HG02610 (cell line): ENCODE measurements at regions not wholly inside any gene's neighbourhood (a gene's known extent, or its start where the extent isn't known, plus 50 kb on each side); places are given as distances from the start of the nearest gene placed in this dataset.
"Not testable (repeated sequence)": the region's sequence is repeated elsewhere in the genome, so short reads cannot be mapped to it uniquely, and the experiment has no call there.

Experiments used
- ATAC-seq: cut with Tn5 transposase; IDR thresholded peaks from one replicate; pipeline ENCODE4 v1.9.1; 2021; ENCODE audit warnings: mild to moderate bottlenecking, moderate library complexity; ENCODE audit not compliant: unreplicated experiment

- ATAC-seq: not testable (repeated sequence)
Measured at GRCh38 chr6:67686225-67686624, 948.9 kb upstream of the ADGRB3 start.

DNA sequence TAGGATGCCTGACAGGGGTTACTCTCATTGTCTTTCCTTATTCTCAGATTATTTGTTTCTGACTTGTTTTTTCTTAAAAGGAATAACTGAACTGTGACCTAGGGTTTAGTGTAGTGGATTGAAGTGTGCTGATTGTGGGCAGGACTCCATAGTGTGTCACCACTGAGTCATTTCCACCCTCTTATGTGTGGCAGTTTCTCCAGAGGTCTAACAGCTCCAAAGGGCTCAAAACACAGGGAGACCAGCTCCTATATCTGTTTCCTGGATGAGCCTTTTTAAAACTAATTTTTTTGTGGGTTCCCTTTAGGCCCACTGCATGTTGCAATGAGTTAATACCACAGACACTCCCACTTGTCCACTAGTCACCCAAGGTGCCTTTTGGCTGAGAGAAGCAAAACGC, 951.1 kb upstream of the ADGRB3 start:
- no peak for ATAC-seq

- no peak for ATAC-seq
Measured at GRCh38 chr6:67680297-67680932, 954.7 kb upstream of the ADGRB3 start.

DNA sequence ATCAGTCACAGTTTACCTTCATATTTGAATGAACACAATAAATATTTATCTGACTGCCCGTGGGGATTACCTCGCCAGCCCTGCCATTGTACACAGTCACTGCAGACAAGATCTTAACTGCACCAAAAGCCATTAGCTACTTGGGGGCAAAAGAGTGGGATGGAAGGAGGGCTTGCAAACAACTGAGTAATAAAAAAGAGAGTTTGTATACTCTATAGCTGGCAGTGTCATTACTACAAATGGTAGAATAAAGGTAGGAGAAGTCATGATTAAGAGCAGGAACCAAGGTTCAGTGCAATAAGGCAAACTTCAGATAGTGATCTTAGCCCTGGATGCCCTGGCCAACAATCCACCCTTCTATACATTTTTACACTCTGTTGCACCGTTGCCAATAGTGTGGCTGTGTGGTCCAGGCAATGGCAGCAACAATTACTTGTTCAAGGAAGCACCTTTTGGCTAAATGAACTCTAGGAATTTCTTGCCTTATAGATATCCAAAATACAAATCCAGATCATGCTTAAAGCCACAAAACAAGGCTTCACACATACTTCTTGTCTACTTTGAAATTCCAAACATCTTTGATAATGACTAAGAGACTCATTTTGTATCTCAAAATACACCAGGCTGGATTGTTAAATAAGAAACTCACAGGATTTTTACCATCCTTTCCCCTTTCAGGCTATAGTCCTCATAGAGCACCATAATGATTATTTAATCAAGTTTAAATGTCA, 955.4 kb upstream of the ADGRB3 start:
- no peak for ATAC-seq

DNA sequence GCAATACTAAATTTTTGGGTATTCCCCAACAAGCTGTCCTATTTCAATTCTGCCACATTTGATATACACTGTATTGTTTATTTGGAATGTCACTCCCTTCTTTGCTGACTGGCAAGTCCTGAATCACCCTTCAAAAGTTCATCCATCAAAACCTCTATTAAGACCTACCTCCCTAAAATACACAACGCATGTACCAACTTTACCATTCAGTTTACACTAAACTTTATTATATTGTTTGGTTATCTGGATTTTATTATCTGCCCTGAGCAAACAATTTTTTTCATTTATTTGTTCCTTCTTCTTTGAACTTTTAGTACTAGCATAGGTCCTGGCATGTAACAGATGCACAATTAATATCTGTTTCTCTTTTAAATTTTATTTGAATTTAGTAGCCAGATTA, 958.2 kb upstream of the ADGRB3 start:
- no peak for ATAC-seq

DNA sequence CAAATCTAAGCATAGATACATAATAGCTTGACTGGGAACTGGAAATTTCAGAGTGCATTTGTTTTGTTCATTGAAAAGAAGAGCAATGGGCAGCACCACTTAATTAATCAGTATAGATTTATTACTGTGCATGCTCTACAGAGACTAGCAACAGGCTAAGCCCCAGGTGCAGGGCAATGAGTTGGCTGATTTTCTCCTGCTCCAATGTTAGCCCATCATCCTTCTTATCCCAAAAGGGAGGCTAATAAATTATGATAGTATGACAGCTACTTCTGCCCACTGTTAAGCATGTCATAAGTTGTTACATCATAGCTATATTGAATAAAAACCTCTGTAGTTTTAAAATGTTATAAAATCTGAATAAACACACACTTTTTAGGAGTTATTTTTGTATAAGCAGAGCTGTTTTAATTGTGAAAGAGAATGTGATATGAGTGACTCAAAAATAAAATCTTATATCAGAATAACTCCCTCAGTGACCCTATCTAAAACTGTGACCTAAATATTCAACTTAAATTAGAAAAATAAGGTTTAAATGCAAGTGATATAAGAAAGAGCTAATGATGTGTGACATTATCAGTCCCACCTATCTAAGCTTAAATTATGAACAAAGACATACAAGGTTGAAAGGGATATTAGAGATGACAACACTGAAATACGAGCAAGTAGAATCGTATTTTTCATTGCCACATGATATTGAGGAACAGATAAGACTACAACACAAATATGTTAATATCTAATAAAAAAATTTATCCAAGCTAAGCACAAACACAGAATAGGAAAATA, 967.3 kb upstream of the ADGRB3 start:
- no peak for ATAC-seq

GRCh38 chr6:67666177-67666964, 968.7 kb upstream of the ADGRB3 start:
- no peak for ATAC-seq

GRCh38 chr6:67664942-67665341, 970.1 kb upstream of the ADGRB3 start:
- ATAC-seq: no peak

DNA sequence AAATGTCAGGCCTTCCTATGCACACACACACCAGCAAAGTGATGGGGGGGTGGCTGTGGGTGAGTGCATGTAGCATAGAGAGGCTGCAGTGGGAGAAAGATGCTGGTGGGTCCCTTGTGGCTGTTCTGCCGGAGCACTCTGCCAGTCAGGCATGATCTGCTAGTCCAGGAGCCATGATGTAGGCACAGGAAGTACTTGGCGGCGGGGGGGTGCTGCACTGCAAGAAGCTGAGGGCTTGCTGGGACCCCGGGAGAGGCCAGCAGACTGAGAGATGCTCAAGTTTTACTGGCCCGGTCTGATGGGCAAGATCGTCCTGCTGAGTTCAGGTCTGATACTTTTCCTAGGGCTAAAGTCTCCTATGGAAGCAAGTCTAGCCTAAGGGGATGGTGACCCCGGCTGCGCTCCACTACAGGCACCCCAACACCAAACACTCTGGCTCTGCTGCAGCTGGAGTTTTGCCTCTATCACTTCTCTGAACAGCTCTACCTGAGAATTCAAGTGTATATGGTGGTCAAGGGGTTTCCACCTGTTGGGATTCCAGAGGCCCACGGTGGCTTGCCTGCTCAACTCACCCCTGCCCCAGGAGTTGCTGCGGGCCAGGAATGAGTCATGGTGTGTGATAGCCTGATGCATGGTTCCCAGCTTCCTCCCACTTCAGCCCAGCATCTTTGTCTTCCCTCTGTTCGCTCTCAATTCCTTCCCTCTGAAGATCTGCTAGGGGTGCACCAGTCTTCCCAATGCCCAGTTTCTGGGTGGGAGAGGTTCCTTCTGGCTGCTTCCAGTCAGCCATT, 971.8 kb upstream of the ADGRB3 start:
- ATAC-seq: no peak

DNA sequence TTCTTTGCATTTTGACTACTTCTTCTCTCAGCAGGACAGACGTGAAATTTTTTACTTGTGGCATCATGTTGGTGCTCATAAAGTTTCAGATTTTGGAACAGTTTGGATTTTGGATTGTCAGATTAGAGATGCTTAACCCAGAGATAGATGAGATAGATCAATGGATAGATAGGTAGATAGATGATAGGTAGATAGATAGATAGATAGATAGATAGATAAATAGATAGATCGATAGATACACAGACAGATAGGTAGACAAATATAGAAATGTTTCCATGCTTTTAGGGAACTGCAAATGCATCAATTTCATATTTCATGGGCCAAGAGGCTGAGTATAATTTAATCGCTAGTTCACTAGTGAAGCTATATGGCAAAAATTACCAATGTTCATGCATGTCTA, 981.5 kb upstream of the ADGRB3 start:
- ATAC-seq: no peak

DNA sequence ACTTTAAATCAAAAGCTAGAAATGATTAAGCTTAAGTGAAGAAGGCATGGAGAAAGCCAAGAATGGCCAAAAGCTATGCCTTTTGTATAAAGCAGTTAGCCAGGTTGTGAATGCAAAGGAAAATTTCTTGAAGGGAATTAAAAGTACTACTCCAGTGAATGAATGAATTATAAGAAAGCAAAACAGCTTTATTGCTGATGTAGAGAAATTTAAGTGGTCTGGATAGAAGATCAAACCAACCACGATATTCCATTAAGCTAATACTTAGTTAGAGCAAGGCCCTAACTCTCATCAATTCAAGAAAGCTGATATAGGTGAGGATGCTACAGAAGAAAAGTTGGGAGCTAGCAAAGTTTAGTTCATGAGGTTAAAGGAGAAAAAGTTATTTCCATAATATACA, 988.5 kb upstream of the ADGRB3 start:
- no peak for ATAC-seq

GRCh38 chr6:67643281-67643680, 991.8 kb upstream of the ADGRB3 start:
- ATAC-seq: no peak

DNA sequence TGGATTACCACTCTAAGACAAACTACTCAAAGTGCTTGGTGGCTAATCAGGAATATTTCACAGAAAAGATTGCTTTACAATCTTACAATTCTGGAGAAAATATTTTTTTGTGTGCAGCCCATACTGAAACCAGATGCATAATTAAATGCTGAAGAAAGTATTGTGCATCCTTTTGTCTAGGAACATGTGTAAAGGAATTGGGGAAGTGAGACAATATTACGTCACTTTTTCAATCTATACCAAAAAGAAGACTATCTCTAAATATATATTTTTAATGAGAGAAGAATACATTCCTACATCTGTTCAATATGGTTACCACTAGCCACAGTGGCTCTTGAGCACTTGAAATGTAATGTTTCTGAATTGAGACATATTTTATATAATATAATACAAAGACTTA, 992.5 kb upstream of the ADGRB3 start:
- no peak for ATAC-seq

- no peak for ATAC-seq
Measured at GRCh38 chr6:67640484-67640883, 994.6 kb upstream of the ADGRB3 start.

DNA sequence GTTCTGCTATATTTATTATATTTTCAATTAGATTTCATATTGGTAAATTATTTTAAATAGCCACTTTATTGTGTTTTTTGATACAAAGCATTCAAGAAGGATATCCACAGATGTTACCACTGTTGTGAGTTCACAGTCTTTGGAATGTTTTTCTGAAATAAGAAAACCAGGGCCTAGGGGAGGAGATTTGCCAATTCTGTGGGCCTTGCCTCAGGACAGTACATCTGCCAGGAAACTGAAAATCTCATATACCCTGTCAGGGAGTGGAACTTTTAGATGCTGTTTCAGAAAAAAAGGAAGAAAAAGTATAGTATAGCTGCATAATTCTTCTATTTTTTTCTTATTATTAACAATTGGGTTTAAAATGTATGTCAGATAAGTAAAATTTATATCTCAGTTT, 995.9 kb upstream of the ADGRB3 start:
- no peak for ATAC-seq

DNA sequence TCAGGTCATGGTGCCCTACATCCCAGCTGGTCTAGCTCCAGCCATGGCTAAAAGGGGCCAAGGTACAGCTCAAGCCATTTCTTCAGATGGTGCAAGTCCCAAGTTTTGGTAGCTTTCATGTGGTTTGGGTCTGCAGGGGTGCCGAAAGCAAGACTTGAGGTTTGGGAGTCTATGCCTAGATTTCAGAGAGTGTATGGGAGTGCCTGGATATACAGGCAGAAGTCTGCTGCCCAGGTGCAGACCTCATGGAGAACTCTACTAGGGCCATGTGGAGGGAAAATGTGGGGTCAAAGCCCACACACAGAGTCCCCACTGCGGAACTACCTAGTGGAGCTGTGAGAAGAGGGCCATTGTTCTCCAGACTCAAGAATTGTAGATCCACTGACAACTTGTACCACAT, 1000.9 kb upstream of the ADGRB3 start:
- no peak for ATAC-seq

DNA sequence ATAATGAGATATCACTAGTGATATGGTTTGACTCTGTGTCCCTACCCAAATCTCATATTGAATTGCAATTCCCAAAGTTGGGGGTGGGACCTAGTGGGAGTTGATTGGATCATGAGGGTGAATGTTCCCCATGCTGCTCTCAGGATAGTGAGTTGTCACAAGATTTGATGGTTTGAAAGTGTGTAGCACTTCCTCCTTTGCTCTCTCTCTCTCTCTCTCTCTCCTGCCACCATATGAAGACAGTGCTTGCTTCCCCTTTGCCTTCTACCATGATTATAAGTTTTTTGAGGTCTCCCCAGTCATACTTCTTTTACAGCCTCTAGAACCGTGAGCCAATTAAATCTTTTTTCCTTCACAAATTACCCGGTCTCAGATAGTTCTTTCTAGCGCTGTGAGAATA, 1002.0 kb upstream of the ADGRB3 start:
- no peak for ATAC-seq

GRCh38 chr6:67630146-67630545, 1004.9 kb upstream of the ADGRB3 start:
- ATAC-seq: no peak

- ATAC-seq: no peak
Measured at GRCh38 chr6:67629258-67629657, 1005.8 kb upstream of the ADGRB3 start.

- no peak for ATAC-seq
Measured at GRCh38 chr6:67615796-67616195, 1019.3 kb upstream of the ADGRB3 start.
